Adrenal gland (tissue), 9 donors: ENCODE measurements at regions not wholly inside any gene's neighbourhood (a gene's known extent, or its start where the extent isn't known, plus 50 kb on each side); places are given as distances from the start of the nearest gene placed in this dataset.

Experiments
- DNase-seq, 7 donors: peaks; one replicate each; pipeline ENCODE4 v3.0.0-alpha.2; 2019 to 2020
- H3K27ac ChIP-seq, 5 donors: fragments of 200-600 bp; sonication (generic) in 4 of 5; 1 replicate in 3 of 5; 2 replicates in 2 of 5; pipeline versions ENCODE4 v1.5.1 to v1.8.0; 2016 to 2020; ENCODE audit warnings: mild to moderate bottlenecking in 1 of 5
- H3K27me3 ChIP-seq: fragments of 200-600 bp; 2 replicates; pipeline ENCODE4 v1.8.0; 2021
- H3K36me3 ChIP-seq, 2 donors: fragments of 200-600 bp; replicated peaks in 1 of 2; 1 replicate in 1 of 2; 2 replicates in 1 of 2; pipeline versions ENCODE4 v1.5.1 to v1.8.0; 2018 to 2022
- H3K4me1 ChIP-seq, 2 donors: fragments of 200-600 bp; replicated peaks in 1 of 2; 1 replicate in 1 of 2; 2 replicates in 1 of 2; pipeline versions ENCODE4 v1.5.1 to v1.8.0; 2018 to 2021
- H3K4me3 ChIP-seq, 4 donors: fragments of 200-600 bp; sonication (generic) in 3 of 4; one replicate each; pipeline ENCODE4 v1.5.1; 2016 to 2018
- H3K9me3 ChIP-seq, 3 donors: fragments of 200-600 bp; sonication (generic) in 1 of 3; replicated peaks in 1 of 3; 1 replicate in 2 of 3; 2 replicates in 1 of 3; pipeline versions ENCODE4 v1.5.1 to v1.8.0; 2016 to 2021
- POLR2A ChIP-seq, 2 donors: fragments of 450-650 bp; IDR thresholded peaks; one replicate each; pipeline ENCODE4 v1.6.1; 2017; ENCODE audit warnings: antibody characterized with exemption in 2 of 2, mild to moderate bottlenecking in 2 of 2, moderate library complexity in 1 of 2
- WGBS, 4 donors: extraction: QIAGEN DNeasy Blood & Tissue Kit in 2 of 4; methylation state at CpG; one replicate each; pipeline versions ENCODE4 v1.1.5 to v1.1.7; 2013 to 2017; 5-methylcytosine and 5-hydroxymethylcytosine counted together
- intact Hi-C, 2 donors: fragments of 100-400 bp; cut with DNase I; formaldehyde crosslinking; loops; one replicate each; pipeline versions ENCODE4 v1.14.1 to v1.15.0; 2022 to 2023
- TF ChIP-seq, protein P1 (sequence below), 6 experiments: fragments of 450-650 bp in 4 of 6; fragments of 200-600 bp in 2 of 6; sonication (generic) in 1 of 6; IDR thresholded peaks; 1 replicate in 5 of 6; 2 replicates in 1 of 6; pipeline versions ENCODE4 v1.5.1 to v1.8.0; 2016 to 2021; ENCODE audit warnings: antibody characterized with exemption in 6 of 6, mild to moderate bottlenecking in 2 of 6, moderate library complexity in 1 of 6
- donor health status: healthy with polysubstance abuse.
- donor health status: Bipolar disorder and iron deficiency.
- donor health status: DM: yes; HTN: yes; CAD: no.
- donor health status: DM: no; HTN: no; CAD: no.
- donor health status: DM: no; HTN: no; CAD: no.

DNA sequence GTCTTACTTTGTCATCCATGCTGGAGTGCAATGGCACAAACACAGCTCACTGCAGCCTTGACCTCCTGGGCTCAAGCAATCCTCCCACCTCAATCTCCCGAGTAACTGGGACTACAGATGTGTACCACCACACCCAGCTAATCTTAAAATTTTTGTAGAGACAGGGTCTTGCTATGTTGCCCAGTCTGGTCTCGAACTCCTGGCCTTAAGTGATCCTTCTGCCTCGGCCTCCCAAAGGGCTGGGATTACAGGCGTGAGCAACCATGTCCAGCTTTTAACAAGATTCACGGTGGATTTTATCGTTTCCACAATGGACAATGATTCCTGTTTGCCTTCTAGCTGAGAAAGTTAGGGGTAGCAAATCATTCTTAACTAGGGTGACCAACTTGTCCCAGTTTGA, 165.9 kb downstream of the ZNF608 start:
- TF ChIP-seq POLR2A (IDR thresholded peaks at IDR 0.05) = no peak
- TF ChIP-seq, protein P1, sequence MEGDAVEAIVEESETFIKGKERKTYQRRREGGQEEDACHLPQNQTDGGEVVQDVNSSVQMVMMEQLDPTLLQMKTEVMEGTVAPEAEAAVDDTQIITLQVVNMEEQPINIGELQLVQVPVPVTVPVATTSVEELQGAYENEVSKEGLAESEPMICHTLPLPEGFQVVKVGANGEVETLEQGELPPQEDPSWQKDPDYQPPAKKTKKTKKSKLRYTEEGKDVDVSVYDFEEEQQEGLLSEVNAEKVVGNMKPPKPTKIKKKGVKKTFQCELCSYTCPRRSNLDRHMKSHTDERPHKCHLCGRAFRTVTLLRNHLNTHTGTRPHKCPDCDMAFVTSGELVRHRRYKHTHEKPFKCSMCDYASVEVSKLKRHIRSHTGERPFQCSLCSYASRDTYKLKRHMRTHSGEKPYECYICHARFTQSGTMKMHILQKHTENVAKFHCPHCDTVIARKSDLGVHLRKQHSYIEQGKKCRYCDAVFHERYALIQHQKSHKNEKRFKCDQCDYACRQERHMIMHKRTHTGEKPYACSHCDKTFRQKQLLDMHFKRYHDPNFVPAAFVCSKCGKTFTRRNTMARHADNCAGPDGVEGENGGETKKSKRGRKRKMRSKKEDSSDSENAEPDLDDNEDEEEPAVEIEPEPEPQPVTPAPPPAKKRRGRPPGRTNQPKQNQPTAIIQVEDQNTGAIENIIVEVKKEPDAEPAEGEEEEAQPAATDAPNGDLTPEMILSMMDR (IDR thresholded peaks at IDR 0.05) = no peak
- no peaks in the 10 kb centered on the region for H3K27me3 ChIP-seq
- H3K9me3 ChIP-seq = no peaks in the 10 kb centered on the region
- intact Hi-C loops = no loop called here
- WGBS, 4 donors = 72 to 94% (median 82%) methylated on average over 6 of the region's 6 CpGs
- no peaks in the 10 kb centered on the region for H3K36me3 ChIP-seq
- H3K27ac ChIP-seq = no peak overlapping the region
- H3K4me3 ChIP-seq = no peak overlapping the region
- no peaks in the 10 kb centered on the region for H3K4me1 ChIP-seq
- no peak for DNase-seq

DNA sequence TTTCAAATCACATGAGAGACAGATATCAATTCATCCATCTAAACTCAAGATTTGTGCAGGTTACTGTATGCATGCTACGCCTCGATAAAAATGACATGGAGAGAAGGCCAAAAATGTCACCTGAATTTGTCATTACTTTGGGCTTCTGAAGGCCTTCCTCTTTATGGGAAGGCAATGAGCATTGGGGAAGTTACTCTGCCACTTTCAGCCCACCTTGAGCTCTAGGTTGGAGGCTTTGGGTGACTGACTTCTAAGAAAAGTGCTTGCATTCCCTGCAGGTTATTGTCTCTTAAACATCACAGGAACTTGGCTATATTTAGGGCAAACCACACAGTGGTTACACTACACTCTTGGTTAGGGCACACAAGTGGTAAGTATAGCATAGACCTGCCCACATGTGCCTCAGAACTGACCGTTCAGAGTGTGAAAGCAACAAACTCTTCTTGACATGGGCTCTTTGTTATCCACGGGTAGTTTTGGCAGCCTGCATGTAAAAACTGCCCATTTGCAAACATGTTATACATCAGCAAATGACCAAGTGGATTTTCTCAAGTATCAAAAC, 169.5 kb downstream of the ZNF608 start:
- H3K4me3 ChIP-seq = no peak overlapping the region
- H3K27me3 ChIP-seq = no peaks in the 10 kb centered on the region
- WGBS, 4 donors = 80 to 92% (median 88%) methylated on average over 4 of the region's 4 CpGs
- intact Hi-C loops = no loop called here
- H3K9me3 ChIP-seq = no peaks in the 10 kb centered on the region
- TF ChIP-seq POLR2A (IDR thresholded peaks at IDR 0.05) = no peak
- TF ChIP-seq, protein P1 (IDR thresholded peaks at IDR 0.05) = no peak
- H3K36me3 ChIP-seq = no peaks in the 10 kb centered on the region
- DNase-seq = no peak
- no peaks in the 10 kb centered on the region for H3K4me1 ChIP-seq
- no peak overlapping the region for H3K27ac ChIP-seq

DNA sequence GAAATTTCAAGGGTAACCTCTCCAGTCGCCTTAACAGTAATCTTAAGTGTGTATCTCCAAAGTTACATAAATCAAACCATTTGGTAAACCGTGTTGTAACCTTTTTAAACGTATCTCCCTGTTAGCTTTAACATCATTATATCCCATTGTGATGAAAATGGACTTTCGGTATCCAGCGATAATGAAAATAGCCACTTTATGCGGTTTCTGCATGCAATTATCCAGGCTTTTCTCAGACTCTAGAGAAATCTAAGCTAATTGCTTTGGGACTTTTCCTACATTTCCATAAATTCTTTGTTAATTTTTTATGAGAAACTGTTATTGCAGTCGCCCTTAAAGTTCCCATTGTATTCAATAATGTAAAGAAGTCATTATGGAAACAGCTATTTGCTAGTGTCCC, 170.7 kb downstream of the ZNF608 start:
- 87 to 92% (median 89%) methylated on average over 7 of the region's 7 CpGs for WGBS, 4 donors
- intact Hi-C loops = no loop called here
- TF ChIP-seq, protein P1 (IDR thresholded peaks at IDR 0.05) = no peak
- TF ChIP-seq POLR2A (IDR thresholded peaks at IDR 0.05) = no peak
- no peaks in the 10 kb centered on the region for H3K9me3 ChIP-seq
- H3K4me3 ChIP-seq = no peak overlapping the region
- no peaks in the 10 kb centered on the region for H3K36me3 ChIP-seq
- H3K27me3 ChIP-seq = no peaks in the 10 kb centered on the region
- no peak for DNase-seq
- peaks cover 0 to 3% of the 10 kb centered on the region in 2 donors for H3K4me1 ChIP-seq
- H3K27ac ChIP-seq = no peak overlapping the region

DNA sequence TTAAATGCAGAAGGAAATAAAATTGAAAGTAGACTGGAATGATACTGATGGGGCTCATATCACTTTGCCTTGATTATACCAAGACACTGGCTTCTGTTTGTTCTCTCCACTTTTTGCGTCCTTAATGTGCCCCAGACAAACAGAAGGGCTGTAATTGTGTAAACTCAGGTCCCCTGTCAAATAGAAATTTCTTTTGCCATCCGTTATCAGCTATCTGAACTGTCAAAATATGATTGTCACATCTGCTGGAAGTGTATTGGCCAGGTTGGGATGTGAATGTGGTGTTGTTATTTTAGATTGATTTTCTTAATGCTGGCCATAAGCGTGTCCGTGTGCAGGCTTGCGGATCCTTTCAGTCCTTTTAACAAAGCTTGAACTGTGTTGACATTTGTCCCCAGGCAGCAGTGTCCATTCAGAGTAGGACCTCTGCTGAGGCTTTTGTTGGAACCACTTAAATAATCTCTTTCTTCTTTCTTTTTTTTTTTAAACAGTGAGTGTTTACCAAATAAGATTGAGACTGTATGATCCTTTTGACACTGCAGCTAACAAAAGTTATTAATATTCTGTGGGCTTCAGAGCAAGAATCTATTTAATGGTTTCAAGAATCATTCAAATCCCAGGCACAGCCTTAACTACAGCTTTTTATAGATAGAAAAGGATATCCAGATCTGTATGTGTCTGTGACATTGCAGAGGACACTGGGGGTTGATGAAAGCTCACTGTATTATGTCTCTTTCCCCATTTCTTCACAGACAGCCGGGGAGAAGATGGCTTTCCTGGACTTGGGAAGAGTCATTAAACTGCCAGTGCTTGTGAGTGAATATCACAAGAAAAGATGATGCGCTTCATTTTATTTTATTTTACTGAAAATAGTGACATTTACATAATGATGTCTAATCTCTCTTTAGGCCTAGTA, 171.7 kb downstream of the ZNF608 start:
- no peaks in the 10 kb centered on the region for H3K27me3 ChIP-seq
- WGBS, 4 donors = 91 to 96% (median 94%) methylated on average over 7 of the region's 7 CpGs
- intact Hi-C loops = no loop called here
- no peak overlapping the region for H3K4me3 ChIP-seq
- no peaks in the 10 kb centered on the region for H3K9me3 ChIP-seq
- peaks cover 0 to 6% of the 10 kb centered on the region in 2 donors for H3K4me1 ChIP-seq
- TF ChIP-seq, protein P1 (IDR thresholded peaks at IDR 0.05) = no peak
- no peak for TF ChIP-seq POLR2A (IDR thresholded peaks at IDR 0.05)
- no peak for DNase-seq
- H3K27ac ChIP-seq = no peak overlapping the region
- no peaks in the 10 kb centered on the region for H3K36me3 ChIP-seq
